ENCODE measurements at regions not wholly inside any gene's neighbourhood (a gene's known extent, or its start where the extent isn't known, plus 50 kb on each side); places are given as distances from the start of the nearest gene placed in this dataset.

GRCh38 chr10:128414568-128414967, 288.3 kb upstream of the MKI67 start:
- FAIRE-seq, result no peak
- no peak for DNase-seq (ENCODE audit: insufficient read length, low spot score)

GRCh38 chr10:128416231-128416630, 290.0 kb upstream of the MKI67 start:
- TF ChIP-seq TAF1 (IDR thresholded peaks at IDR 0.05; ENCODE audit: low read depth, low read length), result no peak
- TF ChIP-seq SPI1 (IDR thresholded peaks at IDR 0.05; ENCODE audit: low read depth, low read length), result no peak
- FAIRE-seq (no peak), DNase-seq (ENCODE audit: insufficient read length, low spot score) (no peak)

More at GRCh38 chr10:128414568-128414967, 288.3 kb upstream of the MKI67 start:
- TF ChIP-seq POU2F2 (IDR thresholded peaks at IDR 0.05; ENCODE audit: low read depth, low read length) (no peak), SPI1 (IDR thresholded peaks at IDR 0.05; ENCODE audit: low read depth, low read length) (no peak), TAF1 (IDR thresholded peaks at IDR 0.05; ENCODE audit: low read depth, low read length) (no peak), POLR2A (IDR thresholded peaks at IDR 0.05; ENCODE audit: low read depth, low read length) (no peak)

DNA sequence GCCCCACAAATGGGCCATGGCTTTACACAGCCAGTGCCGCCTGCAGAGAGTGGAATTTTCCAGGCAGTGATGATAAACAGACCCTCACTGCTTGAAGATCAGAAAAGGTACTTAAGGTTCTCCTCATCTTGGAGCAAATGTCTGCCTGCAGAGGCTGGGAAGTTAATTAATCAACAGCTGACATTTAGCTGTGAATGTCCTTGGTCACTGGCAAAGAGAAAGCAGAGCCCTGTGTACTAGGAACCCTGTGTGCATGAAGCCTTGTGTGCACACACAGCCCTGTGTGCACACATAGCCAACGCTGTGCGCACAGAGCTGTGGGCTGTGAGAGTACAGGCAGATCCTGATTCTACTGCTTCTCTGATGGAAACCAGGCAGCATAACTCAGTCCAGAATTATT, 291.6 kb upstream of the MKI67 start:
- TF ChIP-seq SPI1 (IDR thresholded peaks at IDR 0.05; ENCODE audit: low read depth, low read length), result no peak
- no peak for TF ChIP-seq POLR2A (IDR thresholded peaks at IDR 0.05; ENCODE audit: low read depth, low read length)
- TF ChIP-seq POLR2AphosphoS5 (IDR thresholded peaks at IDR 0.05; ENCODE audit: low read depth, low read length), result no peak
- TF ChIP-seq TAF1 (IDR thresholded peaks at IDR 0.05; ENCODE audit: low read depth, low read length), result no peak
- TF ChIP-seq POU2F2 (IDR thresholded peaks at IDR 0.05; ENCODE audit: low read depth, low read length), result no peak
- no peak for TF ChIP-seq PAX5 (IDR thresholded peaks at IDR 0.05; ENCODE audit: insufficient read depth, low read length, severe bottlenecking)
- DNase-seq (ENCODE audit: insufficient read length, low spot score) (no peak), FAIRE-seq (no peak)

GRCh38 chr10:128418819-128419218, 292.6 kb upstream of the MKI67 start:
- TF ChIP-seq TAF1 (IDR thresholded peaks at IDR 0.05; ENCODE audit: low read depth, low read length) (no peak), POLR2A (IDR thresholded peaks at IDR 0.05; ENCODE audit: low read depth, low read length) (no peak)
- FAIRE-seq (no peak), DNase-seq (ENCODE audit: insufficient read length, low spot score) (no peak)

- DNase-seq (ENCODE audit: insufficient read length, low spot score), result no peak
- TF ChIP-seq PAX5 (IDR thresholded peaks at IDR 0.05; ENCODE audit: insufficient read depth, low read length, severe bottlenecking), result no peak
- no peak for TF ChIP-seq POLR2A (IDR thresholded peaks at IDR 0.05; ENCODE audit: low read depth, low read length)
- TF ChIP-seq TAF1 (IDR thresholded peaks at IDR 0.05; ENCODE audit: low read depth, low read length), result no peak
- no peak for TF ChIP-seq SPI1 (IDR thresholded peaks at IDR 0.05; ENCODE audit: low read depth, low read length)
- no peak for TF ChIP-seq POU2F2 (IDR thresholded peaks at IDR 0.05; ENCODE audit: low read depth, low read length)
- TF ChIP-seq POLR2AphosphoS5 (IDR thresholded peaks at IDR 0.05; ENCODE audit: low read depth, low read length), result no peak
- FAIRE-seq, result no peak
Measured at GRCh38 chr10:128419466-128420019, 293.3 kb upstream of the MKI67 start.

DNA sequence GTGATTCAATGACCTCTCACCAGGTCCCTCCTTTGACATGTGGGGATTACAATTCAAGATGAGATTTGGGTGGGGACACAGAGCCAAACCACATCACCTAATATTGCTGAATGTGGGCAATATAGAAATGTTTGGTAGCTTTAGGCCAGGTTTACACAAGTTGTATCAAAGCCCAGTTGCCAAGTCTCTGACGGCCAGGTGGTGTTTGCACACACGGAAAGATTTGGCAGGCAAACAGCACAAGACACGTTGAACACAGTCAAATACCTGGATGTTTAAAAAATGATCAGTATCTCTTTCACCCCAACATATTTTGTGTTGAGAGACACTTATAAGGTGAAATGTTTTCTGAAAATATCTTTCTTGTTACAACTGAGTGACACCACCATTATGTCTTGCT, 294.4 kb upstream of the MKI67 start:
- FAIRE-seq (no peak), DNase-seq (ENCODE audit: insufficient read length, low spot score) (no peak)
- TF ChIP-seq POU2F2 (IDR thresholded peaks at IDR 0.05; ENCODE audit: low read depth, low read length) (no peak), PAX5 (IDR thresholded peaks at IDR 0.05; ENCODE audit: insufficient read depth, low read length, severe bottlenecking) (no peak), TAF1 (IDR thresholded peaks at IDR 0.05; ENCODE audit: low read depth, low read length) (no peak), POLR2AphosphoS5 (IDR thresholded peaks at IDR 0.05; ENCODE audit: low read depth, low read length) (no peak)

DNA sequence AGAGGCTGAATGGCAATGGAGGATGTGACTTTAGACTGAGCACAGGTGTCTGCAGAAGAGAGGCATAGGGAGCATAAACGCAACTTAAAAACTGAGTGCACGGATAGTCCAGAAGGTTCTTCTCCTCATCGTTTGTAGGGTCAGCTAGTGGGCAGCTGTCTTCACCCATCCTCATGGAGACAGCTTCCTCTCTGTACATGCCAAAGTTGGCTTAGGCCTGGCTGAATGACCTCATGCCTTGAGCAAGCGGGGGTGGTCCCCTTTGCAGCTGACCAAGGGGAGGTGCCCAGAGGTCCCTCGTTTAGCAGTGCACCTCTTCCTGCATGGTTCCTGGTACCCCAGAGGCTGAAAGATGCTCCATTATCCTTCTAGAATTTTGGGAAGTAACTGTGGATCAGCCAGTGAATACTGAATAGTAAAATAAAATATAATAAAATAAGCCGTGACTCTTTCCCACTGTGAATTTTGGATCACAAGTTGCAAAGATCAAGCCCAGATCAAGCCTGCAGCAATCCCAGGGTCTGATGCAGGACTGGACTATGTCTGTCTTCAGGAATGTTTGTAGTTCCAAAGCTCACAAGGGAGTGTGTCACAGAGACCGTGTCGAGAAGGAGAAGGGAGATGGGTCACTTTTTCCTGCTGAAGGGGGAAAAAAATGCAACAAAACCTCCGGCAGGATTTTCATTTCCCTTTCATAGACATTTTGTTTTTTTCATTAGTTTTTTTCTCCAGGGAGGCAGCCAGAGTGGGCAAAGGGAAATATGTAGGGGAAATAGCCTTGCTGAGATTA, 295.3 kb upstream of the MKI67 start:
- FAIRE-seq, result no peak

GRCh38 chr10:128422190-128422589, 296.0 kb upstream of the MKI67 start:
- DNase-seq (ENCODE audit: insufficient read length, low spot score) (no peak), FAIRE-seq (no peak)
- TF ChIP-seq SPI1 (IDR thresholded peaks at IDR 0.05; ENCODE audit: low read depth, low read length) (no peak), TAF1 (IDR thresholded peaks at IDR 0.05; ENCODE audit: low read depth, low read length) (no peak), POU2F2 (IDR thresholded peaks at IDR 0.05; ENCODE audit: low read depth, low read length) (no peak), POLR2A (IDR thresholded peaks at IDR 0.05; ENCODE audit: low read depth, low read length) (no peak), PAX5 (IDR thresholded peaks at IDR 0.05; ENCODE audit: insufficient read depth, low read length, severe bottlenecking) (no peak), POLR2AphosphoS5 (IDR thresholded peaks at IDR 0.05; ENCODE audit: low read depth, low read length) (no peak)

More for the DNA sequence above, 295.3 kb upstream of the MKI67 start:
- no peak for TF ChIP-seq POLR2A (IDR thresholded peaks at IDR 0.05; ENCODE audit: low read depth, low read length)
- no peak for DNase-seq (ENCODE audit: insufficient read length, low spot score)

DNA sequence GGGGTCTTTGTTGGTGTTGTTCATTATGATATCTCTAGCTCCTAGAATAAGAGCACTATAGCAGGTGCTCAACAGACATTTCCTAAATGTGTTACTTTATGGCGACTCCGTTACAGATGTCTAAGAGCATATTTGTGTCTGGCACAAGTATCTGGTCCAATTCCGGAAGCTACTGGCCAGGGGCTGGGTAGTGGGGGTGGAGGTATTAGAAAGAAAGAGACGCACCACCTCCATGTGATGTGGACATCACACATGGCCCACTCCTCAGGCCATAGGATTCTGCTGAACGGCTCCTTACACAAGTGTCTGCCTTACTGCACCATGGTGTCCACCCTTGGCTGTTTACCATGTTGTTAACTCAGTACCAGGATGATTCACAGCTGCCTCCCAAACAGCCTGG, 296.8 kb upstream of the MKI67 start:
- TF ChIP-seq TAF1 (IDR thresholded peaks at IDR 0.05; ENCODE audit: low read depth, low read length), result no peak
- TF ChIP-seq POU2F2 (IDR thresholded peaks at IDR 0.05; ENCODE audit: low read depth, low read length), result no peak
- TF ChIP-seq POLR2A (IDR thresholded peaks at IDR 0.05; ENCODE audit: low read depth, low read length), result no peak
- TF ChIP-seq POLR2AphosphoS5 (IDR thresholded peaks at IDR 0.05; ENCODE audit: low read depth, low read length), result no peak
- no peak for TF ChIP-seq PAX5 (IDR thresholded peaks at IDR 0.05; ENCODE audit: insufficient read depth, low read length, severe bottlenecking)
- no peak for TF ChIP-seq SPI1 (IDR thresholded peaks at IDR 0.05; ENCODE audit: low read depth, low read length)
- DNase-seq (ENCODE audit: insufficient read length, low spot score) (no peak), FAIRE-seq (no peak)

DNA sequence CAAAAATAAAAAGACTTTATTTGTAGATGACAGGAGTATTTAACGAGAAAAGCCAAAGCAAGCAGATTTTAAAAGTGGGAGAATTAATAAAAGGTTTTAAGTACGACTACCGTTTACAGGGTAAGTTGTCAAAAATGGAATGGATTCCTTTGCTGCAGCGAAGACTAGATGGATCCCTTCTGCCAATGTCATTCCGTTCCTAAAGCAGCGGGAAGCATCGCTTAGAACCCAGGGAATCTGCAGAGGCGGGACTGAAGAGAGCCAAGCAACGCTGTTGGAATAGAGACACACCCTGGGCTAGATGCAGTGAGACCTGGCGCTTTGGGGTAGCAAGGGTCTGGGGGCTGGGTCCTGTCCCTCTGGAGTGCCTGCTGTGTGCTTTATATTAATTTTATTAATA, 303.1 kb upstream of the MKI67 start:
- FAIRE-seq (no peak), DNase-seq (ENCODE audit: insufficient read length, low spot score) (no peak)
- no peak for TF ChIP-seq TAF1 (IDR thresholded peaks at IDR 0.05; ENCODE audit: low read depth, low read length)
- no peak for TF ChIP-seq POU2F2 (IDR thresholded peaks at IDR 0.05; ENCODE audit: low read depth, low read length)
- no peak for TF ChIP-seq PAX5 (IDR thresholded peaks at IDR 0.05; ENCODE audit: insufficient read depth, low read length, severe bottlenecking)
- TF ChIP-seq POLR2AphosphoS5 (IDR thresholded peaks at IDR 0.05; ENCODE audit: low read depth, low read length), result no peak
- no peak for TF ChIP-seq POLR2A (IDR thresholded peaks at IDR 0.05; ENCODE audit: low read depth, low read length)
- TF ChIP-seq SPI1 (IDR thresholded peaks at IDR 0.05; ENCODE audit: low read depth, low read length), result no peak

All from GM12891 (cell line).